ENCODE measurements at regions not wholly inside any gene's neighbourhood (a gene's known extent, or its start where the extent isn't known, plus 50 kb on each side); places are given as distances from the start of the nearest gene placed in this dataset.

GRCh38 chr7:153382641-153383101 is 623.1 kb downstream of the ACTR3B start:
- no peak for TF ChIP-seq CTCF (IDR thresholded peaks at IDR 0.05; ENCODE audit: borderline replicate concordance, control extremely low read depth, extremely low read depth, insufficient read depth, missing control alignments)
- in situ Hi-C loops (cut with MboI; ENCODE audit: low sequenced_read_pairs, unreplicated experiment), result no loop called here
- DNase-seq (ENCODE audit: low spot score), result no peak

DNA sequence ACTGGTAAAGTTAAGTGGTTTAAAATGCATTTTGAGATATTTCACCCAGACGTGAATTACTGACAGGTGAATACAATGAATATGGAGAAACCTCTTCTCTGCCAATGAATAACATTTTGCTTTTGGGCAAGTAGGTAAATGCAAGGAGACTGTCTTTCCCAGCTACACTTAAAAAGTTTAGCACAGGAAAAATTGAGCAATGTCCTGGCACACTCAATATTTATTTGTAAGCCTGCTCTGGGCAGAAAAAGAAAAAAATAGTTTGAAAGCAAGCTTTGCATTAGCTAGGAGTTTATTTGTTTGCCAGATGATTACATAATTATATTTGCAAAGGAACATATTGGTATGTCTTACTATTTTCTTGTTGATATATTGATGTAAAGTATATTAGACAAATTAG is 624.2 kb downstream of the ACTR3B start:
- in situ Hi-C loops (cut with MboI; ENCODE audit: low sequenced_read_pairs, unreplicated experiment), result no loop called here
- TF ChIP-seq CTCF (IDR thresholded peaks at IDR 0.05; ENCODE audit: borderline replicate concordance, control extremely low read depth, extremely low read depth, insufficient read depth, missing control alignments), result no peak
- DNase-seq (ENCODE audit: low spot score), result no peak

DNA sequence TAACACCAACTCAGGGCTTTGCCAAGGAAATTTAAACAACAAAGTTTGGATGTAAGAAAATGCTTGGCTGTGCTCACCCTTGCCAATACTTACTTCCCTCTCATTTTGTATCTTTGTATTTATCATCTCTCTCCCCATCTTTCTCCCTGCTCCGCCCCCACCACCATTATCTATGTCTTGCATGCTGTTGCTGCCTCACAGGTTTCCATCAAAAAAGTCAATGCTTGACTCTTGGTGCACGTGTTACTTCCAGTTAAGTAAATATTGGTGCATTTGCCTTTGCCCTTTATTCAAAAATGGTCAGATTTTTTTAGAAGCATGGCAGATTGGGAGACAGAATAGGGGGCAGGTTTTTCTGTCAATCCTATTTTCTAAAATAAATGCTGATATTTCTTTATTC is 626.0 kb downstream of the ACTR3B start:
- DNase-seq (ENCODE audit: low spot score), result no peak
- in situ Hi-C loops (cut with MboI; ENCODE audit: low sequenced_read_pairs, unreplicated experiment), result no loop called here

DNA sequence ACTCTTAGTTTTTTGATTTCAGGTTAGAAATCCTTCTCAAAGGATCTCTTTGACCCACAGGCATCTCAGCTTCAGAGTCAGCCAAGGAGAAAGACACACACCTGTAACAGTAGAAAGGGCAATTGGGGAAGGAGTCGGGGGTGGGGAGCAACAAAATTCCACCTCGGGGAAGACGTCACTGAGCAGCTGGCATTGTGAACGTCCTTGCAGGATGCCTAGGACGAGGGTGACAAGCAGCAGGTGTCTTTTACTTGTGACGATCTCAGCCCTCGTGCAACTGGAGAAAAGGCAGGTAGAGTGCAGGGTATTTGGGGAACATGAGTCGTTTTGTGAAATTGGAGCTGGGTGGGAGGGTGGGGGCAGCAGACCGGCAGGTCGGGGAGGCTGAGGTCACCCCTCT is 627.0 kb downstream of the ACTR3B start:
- in situ Hi-C loops (cut with MboI; ENCODE audit: low sequenced_read_pairs, unreplicated experiment), result no loop called here
- TF ChIP-seq CTCF (IDR thresholded peaks at IDR 0.05; ENCODE audit: borderline replicate concordance, control extremely low read depth, extremely low read depth, insufficient read depth, missing control alignments), result no peak
- no peak for DNase-seq (ENCODE audit: low spot score)

More for the DNA sequence above, 626.0 kb downstream of the ACTR3B start:
- no peak for TF ChIP-seq CTCF (IDR thresholded peaks at IDR 0.05; ENCODE audit: borderline replicate concordance, control extremely low read depth, extremely low read depth, insufficient read depth, missing control alignments)

- no peak for TF ChIP-seq CTCF (IDR thresholded peaks at IDR 0.05; ENCODE audit: borderline replicate concordance, control extremely low read depth, extremely low read depth, insufficient read depth, missing control alignments)
- in situ Hi-C loops (cut with MboI; ENCODE audit: low sequenced_read_pairs, unreplicated experiment), result no loop called here
- no peak for DNase-seq (ENCODE audit: low spot score)
Measured at GRCh38 chr7:153388611-153389010, 629.1 kb downstream of the ACTR3B start.

- no peak for TF ChIP-seq CTCF (IDR thresholded peaks at IDR 0.05; ENCODE audit: borderline replicate concordance, control extremely low read depth, extremely low read depth, insufficient read depth, missing control alignments)
- in situ Hi-C loops (cut with MboI; ENCODE audit: low sequenced_read_pairs, unreplicated experiment), result no loop called here
- no peak for DNase-seq (ENCODE audit: low spot score)
Measured at GRCh38 chr7:153389261-153389660, 629.7 kb downstream of the ACTR3B start.

DNA sequence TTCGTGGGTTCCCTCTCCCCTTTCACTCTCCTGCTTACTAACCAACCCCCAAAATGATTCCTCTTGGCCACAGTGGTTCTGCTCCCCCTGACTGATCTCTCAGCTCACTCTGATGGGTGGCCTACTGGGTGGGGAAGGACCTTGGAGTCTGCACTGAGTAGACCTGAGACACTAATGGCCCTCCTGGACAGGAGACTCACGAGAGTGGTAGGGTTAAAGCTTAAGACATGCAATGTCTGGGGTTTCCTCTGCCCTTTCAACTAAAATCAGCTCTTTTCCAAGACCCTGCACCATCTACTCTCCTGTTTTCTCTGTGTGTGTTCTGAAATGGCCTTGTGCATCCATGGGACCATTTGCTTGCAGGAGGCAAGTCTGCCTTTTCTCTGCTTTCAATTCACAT is 631.4 kb downstream of the ACTR3B start:
- DNase-seq (ENCODE audit: low spot score), result no peak
- in situ Hi-C loops (cut with MboI; ENCODE audit: low sequenced_read_pairs, unreplicated experiment), result no loop called here
- no peak for TF ChIP-seq CTCF (IDR thresholded peaks at IDR 0.05; ENCODE audit: borderline replicate concordance, control extremely low read depth, extremely low read depth, insufficient read depth, missing control alignments)
